Activated CD8-positive, alpha-beta T cell treated with anti-CD3 and anti-CD28 coated beads for 36 hours (primary cell): ENCODE measurements at regions not wholly inside any gene's neighbourhood (a gene's known extent, or its start where the extent isn't known, plus 50 kb on each side); places are given as distances from the start of the nearest gene placed in this dataset.

Experiments used
- ATAC-seq: fragments of 200-7000 bp; cut with Tn5 transposase; one replicate; pipeline ENCODE4 v1.10.0; 2021; ENCODE audit warnings: mild to moderate bottlenecking, moderate library complexity
- CTCF ChIA-PET: fragments of 350-600 bp; sonication (Branson Sonifier 250); formaldehyde crosslinking; loops from one replicate; lab custom pipeline; 2021; ENCODE audit warnings: antibody characterized with exemption; lab: Charles Lee
- POLR2A ChIA-PET: fragments of 350-600 bp; sonication (Branson Sonifier 250); formaldehyde crosslinking; loops from one replicate; lab custom pipeline; 2021; ENCODE audit warnings: antibody characterized with exemption; lab: Charles Lee
- DNase-seq: peaks from one replicate; pipeline ENCODE4 v3.0.0-alpha.2; 2020
- H3K27ac Mint-ChIP-seq: one replicate; pipeline ENCODE4 v1.8.0; 2021; ENCODE audit warnings: mild to moderate bottlenecking, mixed read lengths
- H3K27me3 Mint-ChIP-seq: one replicate; pipeline ENCODE4 v1.8.0; 2021; ENCODE audit warnings: mixed read lengths
- H3K36me3 Mint-ChIP-seq: one replicate; pipeline ENCODE4 v1.8.0; 2021; ENCODE audit warnings: low read depth, mixed read lengths
- H3K4me1 Mint-ChIP-seq: one replicate; pipeline ENCODE4 v1.8.0; 2021; ENCODE audit warnings: low read depth, mixed read lengths
- H3K4me3 Mint-ChIP-seq: one replicate; pipeline ENCODE4 v1.8.0; 2021; ENCODE audit warnings: mild to moderate bottlenecking, moderate library complexity, mixed read lengths
- H3K9me3 Mint-ChIP-seq: one replicate; pipeline ENCODE4 v1.8.0; 2021; ENCODE audit warnings: mixed read lengths
- intact Hi-C: fragments of 100-400 bp; cut with micrococcal nuclease; formaldehyde crosslinking; loops from one replicate; pipeline ENCODE4 v1.10.0; 2022
- TF ChIP-seq, protein P1 (sequence below): fragments of 200-600 bp; IDR thresholded peaks from one replicate; pipeline ENCODE4 v1.8.0; 2022; ENCODE audit warnings: antibody characterized with exemption, mild to moderate bottlenecking

DNA sequence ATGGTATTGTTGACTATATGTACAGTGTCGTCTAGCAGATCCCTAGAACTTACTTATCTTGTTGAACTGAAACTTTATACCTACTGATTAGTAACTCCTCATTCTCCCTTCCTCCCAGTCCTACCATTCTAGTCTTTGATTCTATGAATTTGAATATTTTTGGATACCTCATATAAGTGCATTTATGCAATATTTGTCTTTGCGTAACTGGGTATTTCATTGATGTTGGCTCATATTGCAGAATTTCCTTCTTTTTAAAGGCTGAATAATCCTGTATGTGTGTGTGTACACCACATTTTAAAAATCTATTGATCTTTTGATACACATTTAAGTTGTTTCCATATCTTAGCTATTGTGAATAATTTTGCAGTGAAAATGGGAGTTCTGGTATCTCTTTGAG lies 119.9 kb downstream of the SOX4 start:
- ATAC-seq = no peak
- no peaks in the 10 kb centered on the region for H3K4me1 Mint-ChIP-seq
- TF ChIP-seq, protein P1, sequence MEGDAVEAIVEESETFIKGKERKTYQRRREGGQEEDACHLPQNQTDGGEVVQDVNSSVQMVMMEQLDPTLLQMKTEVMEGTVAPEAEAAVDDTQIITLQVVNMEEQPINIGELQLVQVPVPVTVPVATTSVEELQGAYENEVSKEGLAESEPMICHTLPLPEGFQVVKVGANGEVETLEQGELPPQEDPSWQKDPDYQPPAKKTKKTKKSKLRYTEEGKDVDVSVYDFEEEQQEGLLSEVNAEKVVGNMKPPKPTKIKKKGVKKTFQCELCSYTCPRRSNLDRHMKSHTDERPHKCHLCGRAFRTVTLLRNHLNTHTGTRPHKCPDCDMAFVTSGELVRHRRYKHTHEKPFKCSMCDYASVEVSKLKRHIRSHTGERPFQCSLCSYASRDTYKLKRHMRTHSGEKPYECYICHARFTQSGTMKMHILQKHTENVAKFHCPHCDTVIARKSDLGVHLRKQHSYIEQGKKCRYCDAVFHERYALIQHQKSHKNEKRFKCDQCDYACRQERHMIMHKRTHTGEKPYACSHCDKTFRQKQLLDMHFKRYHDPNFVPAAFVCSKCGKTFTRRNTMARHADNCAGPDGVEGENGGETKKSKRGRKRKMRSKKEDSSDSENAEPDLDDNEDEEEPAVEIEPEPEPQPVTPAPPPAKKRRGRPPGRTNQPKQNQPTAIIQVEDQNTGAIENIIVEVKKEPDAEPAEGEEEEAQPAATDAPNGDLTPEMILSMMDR = no peak
- H3K36me3 Mint-ChIP-seq = no peaks in the 10 kb centered on the region
- no peak for DNase-seq
- peaks cover 5% of the 10 kb centered on the region for H3K27me3 Mint-ChIP-seq
- H3K4me3 Mint-ChIP-seq = no peak overlapping the region
- no peak overlapping the region for H3K27ac Mint-ChIP-seq
- H3K9me3 Mint-ChIP-seq = no peaks in the 10 kb centered on the region
- intact Hi-C loops = no loop called here
- ChIA-PET POLR2A (no interaction called here), CTCF (no interaction called here)

DNA sequence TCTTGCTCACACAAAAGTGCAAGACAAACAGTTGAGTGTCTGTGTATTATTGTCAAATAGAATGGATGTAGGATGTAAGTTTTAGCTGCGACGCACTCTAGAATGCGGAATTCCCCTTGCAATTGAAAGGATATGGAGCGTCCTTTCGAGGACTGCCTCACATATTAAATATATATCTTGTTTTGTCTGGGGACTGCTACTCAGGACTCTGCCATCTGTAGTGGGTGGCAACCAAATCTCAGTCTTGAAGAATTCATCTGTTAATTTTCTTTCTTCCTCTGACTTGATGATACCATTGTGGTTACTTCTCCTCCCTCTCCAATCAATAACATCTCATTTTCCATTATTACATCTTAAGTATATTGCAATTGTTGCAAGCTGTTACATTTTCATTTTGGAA lies 121.6 kb downstream of the SOX4 start:
- no peak for ATAC-seq
- Mint-ChIP-seq H3K36me3 (no peaks in the 10 kb centered on the region), H3K4me3 (no peak overlapping the region), H3K4me1 (no peaks in the 10 kb centered on the region), H3K9me3 (peaks cover 2% of the 10 kb centered on the region), H3K27ac (no peak overlapping the region), H3K27me3 (peaks cover 3% of the 10 kb centered on the region)
- TF ChIP-seq, protein P1 = no peak
- intact Hi-C loops = no loop called here
- ChIA-PET CTCF (no interaction called here), POLR2A (no interaction called here)
- DNase-seq = no peak

DNA sequence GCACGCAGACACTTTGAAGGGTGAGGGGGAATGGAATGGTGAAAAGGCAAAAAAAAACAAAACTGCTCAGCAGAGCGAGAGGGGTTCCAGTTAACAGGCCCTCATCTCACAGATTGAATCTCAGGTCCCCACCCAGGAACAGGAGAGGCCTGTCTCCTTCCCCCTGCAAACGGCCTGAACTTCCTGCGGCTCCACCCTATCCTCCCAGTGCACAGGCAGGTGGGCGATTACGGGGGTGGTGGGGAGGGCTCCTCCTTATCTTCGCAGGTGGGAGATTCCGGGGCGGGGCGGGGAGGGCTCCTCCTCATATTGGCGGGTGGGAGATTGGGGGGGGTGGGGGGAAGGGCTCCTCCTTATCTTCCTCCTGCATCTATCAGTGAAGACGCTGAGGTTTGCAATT lies 129.0 kb downstream of the SOX4 start:
- H3K36me3 Mint-ChIP-seq = no peaks in the 10 kb centered on the region
- TF ChIP-seq, protein P1 = no peak
- intact Hi-C loops = no loop called here
- no peak for ATAC-seq
- peaks cover 4% of the 10 kb centered on the region for H3K4me1 Mint-ChIP-seq
- H3K27me3 Mint-ChIP-seq = no peaks in the 10 kb centered on the region
- no peak for DNase-seq
- CTCF ChIA-PET = no interaction called here
- peaks cover 2% of the 10 kb centered on the region for H3K9me3 Mint-ChIP-seq
- H3K4me3 Mint-ChIP-seq = no peak overlapping the region
- POLR2A ChIA-PET = no interaction called here
- no peak overlapping the region for H3K27ac Mint-ChIP-seq

DNA sequence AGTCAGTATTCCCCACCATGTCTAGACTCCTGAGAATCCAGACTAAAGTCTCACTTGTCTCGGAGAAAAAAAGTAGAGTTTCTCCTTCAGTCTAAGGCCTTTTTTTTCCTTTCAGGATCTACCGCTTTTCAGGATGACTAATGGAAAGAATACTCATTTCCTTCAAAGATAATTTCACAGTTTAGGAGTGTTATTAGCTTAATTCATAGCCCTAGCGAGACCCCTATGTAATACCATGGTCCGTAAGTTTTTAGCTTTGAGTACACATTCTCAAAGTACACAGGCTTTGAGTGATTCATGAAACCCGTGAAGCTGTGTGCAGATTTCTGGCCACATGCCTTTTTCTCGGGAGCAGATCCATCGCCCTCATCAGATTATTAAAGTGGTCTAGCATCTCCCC lies 133.1 kb downstream of the SOX4 start:
- DNase-seq (no peak), ATAC-seq (no peak)
- Mint-ChIP-seq H3K4me3 (no peak overlapping the region), H3K36me3 (no peaks in the 10 kb centered on the region), H3K9me3 (no peaks in the 10 kb centered on the region), H3K27me3 (no peaks in the 10 kb centered on the region), H3K27ac (no peak overlapping the region), H3K4me1 (peaks cover 4% of the 10 kb centered on the region)
- TF ChIP-seq, protein P1 = no peak
- CTCF ChIA-PET = no interaction called here
- POLR2A ChIA-PET = no interaction called here
- intact Hi-C loops = no loop called here

DNA sequence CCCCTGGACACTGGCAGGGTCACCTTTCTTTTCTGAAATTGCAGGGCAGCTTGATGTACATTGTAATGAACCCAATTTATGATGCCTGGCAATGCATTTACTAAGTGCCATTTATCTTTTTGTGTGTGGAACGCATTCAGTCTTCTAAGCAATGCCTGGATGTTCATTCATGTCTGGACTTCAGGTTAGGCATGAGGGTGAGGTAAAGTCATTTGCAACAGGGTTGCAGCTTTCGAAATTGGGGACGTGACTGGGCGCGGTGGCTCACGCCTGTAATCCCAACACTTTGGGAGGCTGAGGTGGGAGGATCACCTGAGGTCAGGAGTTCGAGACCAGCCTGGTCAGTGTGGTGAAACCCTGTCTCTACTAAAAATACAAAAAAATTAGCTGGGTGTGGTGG lies 134.6 kb downstream of the SOX4 start:
- DNase-seq (no peak), ATAC-seq (no peak)
- ChIA-PET CTCF (no interaction called here), POLR2A (no interaction called here)
- TF ChIP-seq, protein P1 = no peak
- H3K4me3 Mint-ChIP-seq = no peak overlapping the region
- H3K27ac Mint-ChIP-seq = no peak overlapping the region
- no peaks in the 10 kb centered on the region for H3K9me3 Mint-ChIP-seq
- no peaks in the 10 kb centered on the region for H3K4me1 Mint-ChIP-seq
- intact Hi-C loops = no loop called here
- H3K27me3 Mint-ChIP-seq = no peaks in the 10 kb centered on the region
- H3K36me3 Mint-ChIP-seq = no peaks in the 10 kb centered on the region
